GM10248 (cell line): ENCODE measurements at regions not wholly inside any gene's neighbourhood (a gene's known extent, or its start where the extent isn't known, plus 50 kb on each side); places are given as distances from the start of the nearest gene placed in this dataset.

Experiments
- CTCF ChIA-PET: fragments of 300-600 bp; sonication (Branson Sonifier 250); formaldehyde crosslinking; extraction: SDS; loops from one replicate; lab custom pipeline; 2021; ENCODE audit warnings: antibody characterized with exemption; lab: Yijun Ruan, JAX
- POLR2A ChIA-PET: fragments of 350-650 bp; sonication (Branson Sonifier 250); formaldehyde crosslinking; extraction: SDS; loops from one replicate; lab custom pipeline; 2020; ENCODE audit warnings: antibody characterized with exemption; lab: Yijun Ruan, JAX
- DNase-seq: peaks from one replicate; pipeline ENCODE4 v3.0.0; 2012; ENCODE audit errors: extremely low spot score
- CTCF ChIP-seq: IDR thresholded peaks from 2 replicates; pipeline ENCODE4 v1.5.1; 2012; ENCODE audit warnings: mild to moderate bottlenecking, low read depth; ENCODE audit errors: extremely low read depth, missing control alignments, control extremely low read depth

GRCh38 chr18:73711256-73711655 is 436.4 kb downstream of the FBXO15 start:
- POLR2A ChIA-PET: no interaction called here
- no peak for DNase-seq
- TF ChIP-seq CTCF: no peak
- CTCF ChIA-PET: no interaction called here

- CTCF ChIA-PET: interaction anchor here (1.1 kb wide), 1 partner anchor 17 kb away, joined by 4 read pairs; no protein-coding TSS in a partner anchor
Measured at GRCh38 chr18:73708591-73708990, 439.0 kb downstream of the FBXO15 start.

GRCh38 chr18:73707035-73707434 is 440.6 kb downstream of the FBXO15 start:
- TF ChIP-seq CTCF: no peak
- ChIA-PET CTCF (no interaction called here), POLR2A (no interaction called here)
- no peak for DNase-seq

More at GRCh38 chr18:73708591-73708990, 439.0 kb downstream of the FBXO15 start:
- DNase-seq: no peak
- POLR2A ChIA-PET: no interaction called here
- TF ChIP-seq CTCF: no peak

- TF ChIP-seq CTCF: no peak
- ChIA-PET POLR2A (no interaction called here), CTCF (no interaction called here)
- DNase-seq: no peak
Measured at GRCh38 chr18:73697353-73697752, 450.3 kb downstream of the FBXO15 start.

GRCh38 chr18:73696698-73697097 is 450.9 kb downstream of the FBXO15 start:
- ChIA-PET CTCF (no interaction called here), POLR2A (no interaction called here)
- DNase-seq: no peak
- no peak for TF ChIP-seq CTCF

GRCh38 chr18:73696171-73696570 is 451.5 kb downstream of the FBXO15 start:
- POLR2A ChIA-PET: no interaction called here
- TF ChIP-seq CTCF: no peak
- CTCF ChIA-PET: no interaction called here
- DNase-seq: no peak

GRCh38 chr18:73693091-73693490 is 454.5 kb downstream of the FBXO15 start:
- POLR2A ChIA-PET: no interaction called here
- CTCF ChIA-PET: no interaction called here
- DNase-seq: no peak
- TF ChIP-seq CTCF: no peak
